ENCODE measurements at regions not wholly inside any gene's neighbourhood (a gene's known extent, or its start where the extent isn't known, plus 50 kb on each side); places are given as distances from the start of the nearest gene placed in this dataset.
"Not testable (repeated sequence)": the region's sequence is repeated elsewhere in the genome, so short reads cannot be mapped to it uniquely, and the experiment has no call there.

DNA sequence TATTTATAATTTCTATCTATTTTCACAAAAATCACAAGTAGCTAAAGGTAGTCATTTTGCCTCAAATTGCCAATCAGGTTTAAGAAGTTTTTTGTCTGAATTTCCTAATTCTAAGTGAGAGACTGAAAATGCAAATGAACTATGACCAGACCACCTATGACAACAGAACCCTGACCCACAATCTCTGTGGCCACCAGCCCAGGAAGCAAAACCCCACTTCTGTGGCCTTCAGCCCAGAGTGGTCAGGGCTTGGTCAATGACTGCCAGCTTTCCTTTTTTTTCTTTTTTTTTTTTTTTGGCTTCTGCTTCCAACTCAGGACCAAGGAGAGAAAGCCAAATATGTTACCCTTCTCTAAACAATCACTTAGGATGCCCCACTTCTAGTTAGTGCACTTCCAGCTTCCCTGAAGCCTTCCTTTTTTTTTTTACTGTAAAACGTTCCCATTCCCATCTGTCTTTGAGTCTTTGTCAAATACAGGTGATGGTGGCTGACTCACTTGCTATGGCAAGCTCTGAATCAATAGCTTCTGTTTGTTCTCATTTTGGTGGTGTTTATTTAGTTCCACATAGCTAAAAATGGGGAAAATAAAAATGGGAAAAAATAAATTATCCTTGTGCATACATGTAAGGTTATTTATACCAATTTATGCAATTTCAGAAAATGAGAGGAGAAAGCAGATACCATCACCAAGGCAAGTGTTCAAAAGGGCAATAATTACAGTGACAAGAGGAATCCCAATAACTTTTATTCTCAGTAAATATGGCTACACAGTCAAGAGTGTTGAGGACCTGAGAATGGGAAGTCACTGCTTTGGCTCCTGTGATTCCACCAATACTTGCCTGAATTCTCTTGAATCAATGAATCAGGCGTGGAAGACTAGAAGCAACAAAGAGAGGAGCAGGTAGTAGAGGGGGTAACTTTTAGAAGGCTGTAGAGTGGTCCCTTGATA lies 170.3 kb upstream of the PDE7B start:
- ATAC-seq (ENCODE audit: insufficient read depth, low read depth), result no peak
- Histone ChIP-seq H3K79me2 (ENCODE audit: insufficient read depth, low read length) (no peaks in the 10 kb centered on the region), H3K9ac (ENCODE audit: low read depth, low read length) (no peak overlapping the region), H3K27me3 (ENCODE audit: insufficient read depth, low read length, poor library complexity) (peaks cover 8% of the 10 kb centered on the region), H3K4me3 (ENCODE audit: low read depth in 1 of 2, low read length in 2 of 2) (no peak overlapping the region), H3K9me3 (ENCODE audit: insufficient read depth, low read length, severe bottlenecking) (no peaks in the 10 kb centered on the region), H3K4me1 (ENCODE audit: insufficient read depth, low read length) (no peaks in the 10 kb centered on the region), H3K4me2 (ENCODE audit: insufficient read depth, low read length) (no peak overlapping the region), H3K36me3 (ENCODE audit: insufficient read depth, low read length) (no peaks in the 10 kb centered on the region), H4K20me1 (ENCODE audit: insufficient read depth, low read length) (no peaks in the 10 kb centered on the region), H3K27ac (ENCODE audit: low read length) (no peak overlapping the region), H2AFZ (ENCODE audit: low read depth, low read length) (no peak overlapping the region)
- no peak for TF ChIP-seq EZH2 (IDR thresholded peaks at IDR 0.05; ENCODE audit: borderline replicate concordance, low read depth, low read length, severe bottlenecking)
- TF ChIP-seq, protein P1, sequence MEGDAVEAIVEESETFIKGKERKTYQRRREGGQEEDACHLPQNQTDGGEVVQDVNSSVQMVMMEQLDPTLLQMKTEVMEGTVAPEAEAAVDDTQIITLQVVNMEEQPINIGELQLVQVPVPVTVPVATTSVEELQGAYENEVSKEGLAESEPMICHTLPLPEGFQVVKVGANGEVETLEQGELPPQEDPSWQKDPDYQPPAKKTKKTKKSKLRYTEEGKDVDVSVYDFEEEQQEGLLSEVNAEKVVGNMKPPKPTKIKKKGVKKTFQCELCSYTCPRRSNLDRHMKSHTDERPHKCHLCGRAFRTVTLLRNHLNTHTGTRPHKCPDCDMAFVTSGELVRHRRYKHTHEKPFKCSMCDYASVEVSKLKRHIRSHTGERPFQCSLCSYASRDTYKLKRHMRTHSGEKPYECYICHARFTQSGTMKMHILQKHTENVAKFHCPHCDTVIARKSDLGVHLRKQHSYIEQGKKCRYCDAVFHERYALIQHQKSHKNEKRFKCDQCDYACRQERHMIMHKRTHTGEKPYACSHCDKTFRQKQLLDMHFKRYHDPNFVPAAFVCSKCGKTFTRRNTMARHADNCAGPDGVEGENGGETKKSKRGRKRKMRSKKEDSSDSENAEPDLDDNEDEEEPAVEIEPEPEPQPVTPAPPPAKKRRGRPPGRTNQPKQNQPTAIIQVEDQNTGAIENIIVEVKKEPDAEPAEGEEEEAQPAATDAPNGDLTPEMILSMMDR (IDR thresholded peaks at IDR 0.05; ENCODE audit: borderline replicate concordance, extremely low read depth, low read length, poor library complexity, severe bottlenecking), result no peak
- DNase-seq, result no peak

DNA sequence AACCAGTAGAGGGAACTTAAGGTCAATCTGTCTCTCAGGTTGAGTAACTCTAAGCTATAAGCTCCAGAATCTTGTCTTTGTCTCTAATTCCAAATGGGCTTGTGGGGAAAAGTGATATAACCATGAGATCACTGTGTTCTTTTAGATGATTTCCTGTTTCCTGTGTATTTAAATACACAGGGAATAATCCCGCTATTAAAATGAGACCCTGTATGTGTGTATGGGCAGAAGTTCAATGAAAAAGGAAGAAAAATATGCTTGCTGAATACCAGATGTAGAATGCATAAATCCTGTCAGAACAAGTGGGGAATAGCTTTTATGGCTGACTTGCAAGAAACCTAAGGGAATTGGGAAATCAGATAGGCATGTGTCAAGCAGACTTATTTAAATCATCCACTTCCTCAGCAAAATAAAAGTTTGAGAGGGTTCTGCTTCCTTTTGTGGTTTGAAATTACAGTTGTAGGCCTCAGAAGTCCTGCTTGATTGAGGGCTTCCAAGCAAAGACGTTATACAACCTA lies 164.7 kb upstream of the PDE7B start:
- no peak for TF ChIP-seq EZH2 (IDR thresholded peaks at IDR 0.05; ENCODE audit: borderline replicate concordance, low read depth, low read length, severe bottlenecking)
- TF ChIP-seq, protein P1 (IDR thresholded peaks at IDR 0.05; ENCODE audit: borderline replicate concordance, extremely low read depth, low read length, poor library complexity, severe bottlenecking), result no peak
- Histone ChIP-seq H3K9ac (ENCODE audit: low read depth, low read length) (no peak overlapping the region), H3K4me3 (ENCODE audit: low read depth in 1 of 2, low read length in 2 of 2) (no peak overlapping the region), H3K27me3 (ENCODE audit: insufficient read depth, low read length, poor library complexity) (peaks cover 18% of the 10 kb centered on the region), H4K20me1 (ENCODE audit: insufficient read depth, low read length) (no peaks in the 10 kb centered on the region), H3K4me1 (ENCODE audit: insufficient read depth, low read length) (no peaks in the 10 kb centered on the region), H3K4me2 (ENCODE audit: insufficient read depth, low read length) (no peak overlapping the region), H3K27ac (ENCODE audit: low read length) (no peak overlapping the region), H3K36me3 (ENCODE audit: insufficient read depth, low read length) (no peaks in the 10 kb centered on the region), H3K79me2 (ENCODE audit: insufficient read depth, low read length) (no peaks in the 10 kb centered on the region), H2AFZ (ENCODE audit: low read depth, low read length) (no peak overlapping the region), H3K9me3 (ENCODE audit: insufficient read depth, low read length, severe bottlenecking) (no peaks in the 10 kb centered on the region)
- ATAC-seq (ENCODE audit: insufficient read depth, low read depth), result no peak
- no peak for DNase-seq

DNA sequence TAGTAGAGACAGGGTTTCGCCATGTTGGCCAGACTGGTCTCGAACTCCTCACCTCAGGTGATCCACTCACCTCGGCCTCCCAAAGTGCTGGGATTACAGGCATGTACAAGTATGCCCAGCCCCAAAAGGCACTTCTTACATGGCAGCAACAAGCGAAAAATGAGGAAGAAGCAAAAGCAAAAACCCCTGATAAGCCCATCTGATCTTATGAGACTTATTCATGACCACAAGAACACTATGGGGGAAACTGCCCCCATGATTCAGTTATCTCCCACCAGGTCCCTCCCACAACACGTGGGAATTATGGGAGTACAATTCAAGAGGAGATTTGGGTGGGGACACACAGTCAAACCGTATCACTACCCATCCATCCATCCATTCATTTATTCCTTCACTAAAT lies 163.0 kb upstream of the PDE7B start:
- H3K27me3 ChIP-seq (ENCODE audit: insufficient read depth, low read length, poor library complexity), result peaks cover 27% of the 10 kb centered on the region
- H3K27ac ChIP-seq (ENCODE audit: low read length); H3K79me2 ChIP-seq (ENCODE audit: insufficient read depth, low read length); H3K4me3 ChIP-seq (ENCODE audit: low read depth in 1 of 2, low read length in 2 of 2); H4K20me1 ChIP-seq (ENCODE audit: insufficient read depth, low read length); H3K4me2 ChIP-seq (ENCODE audit: insufficient read depth, low read length); ATAC-seq (ENCODE audit: insufficient read depth, low read depth); DNase-seq; H3K9ac ChIP-seq (ENCODE audit: low read depth, low read length); H3K36me3 ChIP-seq (ENCODE audit: insufficient read depth, low read length); H3K4me1 ChIP-seq (ENCODE audit: insufficient read depth, low read length); H2AFZ ChIP-seq (ENCODE audit: low read depth, low read length); H3K9me3 ChIP-seq (ENCODE audit: insufficient read depth, low read length, severe bottlenecking): not testable (repeated sequence)

DNA sequence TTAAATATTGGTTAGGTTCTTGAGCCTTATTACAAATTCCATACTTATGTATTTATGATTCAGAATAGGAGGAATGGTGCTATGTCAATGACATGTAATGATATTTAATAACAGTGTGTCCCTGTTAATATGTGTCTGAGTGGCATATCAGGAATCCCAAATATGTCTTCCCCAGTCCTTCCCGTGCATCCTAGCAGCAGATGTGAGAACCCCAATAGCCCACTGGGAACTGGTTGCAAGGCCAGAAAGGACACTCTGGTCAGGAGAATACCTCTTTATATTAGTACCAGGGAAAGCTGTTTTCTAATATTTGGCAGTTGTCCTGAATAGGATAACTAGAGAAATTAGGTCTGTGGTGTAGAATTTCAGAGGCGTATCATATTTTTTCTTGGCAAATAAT lies 159.1 kb upstream of the PDE7B start:
- H3K79me2 ChIP-seq (ENCODE audit: insufficient read depth, low read length), result no peaks in the 10 kb centered on the region
- no peak for DNase-seq
- no peaks in the 10 kb centered on the region for H3K9me3 ChIP-seq (ENCODE audit: insufficient read depth, low read length, severe bottlenecking)
- H2AFZ ChIP-seq (ENCODE audit: low read depth, low read length), result no peak overlapping the region
- H3K4me2 ChIP-seq (ENCODE audit: insufficient read depth, low read length), result no peak overlapping the region
- H3K4me1 ChIP-seq (ENCODE audit: insufficient read depth, low read length), result no peaks in the 10 kb centered on the region
- no peaks in the 10 kb centered on the region for H4K20me1 ChIP-seq (ENCODE audit: insufficient read depth, low read length)
- H3K27ac ChIP-seq (ENCODE audit: low read length), result no peak overlapping the region
- H3K4me3 ChIP-seq (ENCODE audit: low read depth in 1 of 2, low read length in 2 of 2), result no peak overlapping the region
- no peaks in the 10 kb centered on the region for H3K36me3 ChIP-seq (ENCODE audit: insufficient read depth, low read length)
- TF ChIP-seq EZH2 (IDR thresholded peaks at IDR 0.05; ENCODE audit: borderline replicate concordance, low read depth, low read length, severe bottlenecking), result no peak
- TF ChIP-seq, protein P1 (IDR thresholded peaks at IDR 0.05; ENCODE audit: borderline replicate concordance, extremely low read depth, low read length, poor library complexity, severe bottlenecking), result no peak
- peaks cover 24% of the 10 kb centered on the region for H3K27me3 ChIP-seq (ENCODE audit: insufficient read depth, low read length, poor library complexity)
- ATAC-seq (ENCODE audit: insufficient read depth, low read depth), result no peak
- no peak overlapping the region for H3K9ac ChIP-seq (ENCODE audit: low read depth, low read length)
